ENCODE measurements at regions not wholly inside any gene's neighbourhood (a gene's known extent, or its start where the extent isn't known, plus 50 kb on each side); places are given as distances from the start of the nearest gene placed in this dataset.

- no peak for ATAC-seq
- H3K27ac Mint-ChIP-seq, result no peak overlapping the region
- H3K4me3 Mint-ChIP-seq, result no peak overlapping the region
- H3K27me3 Mint-ChIP-seq, result no peaks in the 10 kb centered on the region
- H3K4me1 Mint-ChIP-seq (ENCODE audit: low read depth in 2 of 2), result no peaks in the 10 kb centered on the region
- H3K36me3 Mint-ChIP-seq, result no peaks in the 10 kb centered on the region
- DNase-seq (ENCODE audit: low spot score), result no peak
- H3K9me3 Mint-ChIP-seq, result peaks cover 5% of the 10 kb centered on the region
Measured at GRCh38 chr2:17336458-17336857, 181.8 kb downstream of the RAD51AP2 start.

DNA sequence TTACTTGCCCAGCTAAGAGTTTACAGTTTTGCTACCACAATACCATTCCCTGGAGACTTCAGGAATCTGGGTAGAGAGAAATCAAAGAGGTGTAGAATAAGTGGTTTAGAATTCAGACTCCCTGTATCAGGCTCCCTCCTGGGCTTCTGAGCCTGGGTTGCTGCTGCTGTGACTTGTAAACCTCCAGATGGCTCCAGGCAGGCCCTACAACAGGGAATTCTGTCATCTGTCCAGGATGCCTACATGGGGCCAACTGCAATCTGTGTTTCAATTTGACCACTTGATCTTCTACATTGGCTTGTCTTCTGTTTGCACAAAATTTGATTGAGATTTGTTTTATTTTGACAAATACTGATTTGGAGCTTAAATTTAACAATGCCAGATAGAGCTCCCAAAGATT lies 183.9 kb downstream of the RAD51AP2 start:
- no peak overlapping the region for H3K4me3 Mint-ChIP-seq
- ATAC-seq, result no peak
- DNase-seq (ENCODE audit: low spot score), result no peak
- no peaks in the 10 kb centered on the region for H3K36me3 Mint-ChIP-seq
- H3K27me3 Mint-ChIP-seq, result no peaks in the 10 kb centered on the region
- H3K4me1 Mint-ChIP-seq (ENCODE audit: low read depth in 2 of 2), result no peaks in the 10 kb centered on the region
- H3K9me3 Mint-ChIP-seq, result peaks cover 5% of the 10 kb centered on the region
- H3K27ac Mint-ChIP-seq, result no peak overlapping the region

DNA sequence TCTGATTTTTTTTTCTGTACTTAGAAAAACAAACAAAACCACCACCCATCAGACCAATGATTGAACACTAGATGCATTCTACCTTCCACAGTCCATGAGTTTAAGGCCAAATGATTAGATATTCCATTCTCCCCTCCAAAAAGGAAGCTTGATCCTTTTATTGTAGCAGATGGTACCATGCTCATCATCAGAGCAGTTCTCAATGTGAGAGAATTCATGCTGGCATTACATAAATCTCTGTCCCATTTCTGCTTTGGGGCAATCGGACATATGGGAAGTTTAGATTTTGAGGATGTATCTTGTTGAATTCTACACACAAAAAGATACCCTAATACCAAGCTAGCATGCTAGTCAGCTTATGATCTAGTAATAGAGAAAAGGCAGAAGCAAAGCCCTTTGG lies 186.6 kb downstream of the RAD51AP2 start:
- no peaks in the 10 kb centered on the region for H3K27me3 Mint-ChIP-seq
- no peak for DNase-seq (ENCODE audit: low spot score)
- H3K9me3 Mint-ChIP-seq, result peaks cover 4% of the 10 kb centered on the region
- no peaks in the 10 kb centered on the region for H3K36me3 Mint-ChIP-seq
- no peak for ATAC-seq
- H3K4me3 Mint-ChIP-seq, result no peak overlapping the region
- H3K27ac Mint-ChIP-seq, result no peak overlapping the region
- H3K4me1 Mint-ChIP-seq (ENCODE audit: low read depth in 2 of 2), result no peaks in the 10 kb centered on the region

- peaks cover 8% of the 10 kb centered on the region for H3K9me3 Mint-ChIP-seq
- DNase-seq (ENCODE audit: low spot score) (no peak), ATAC-seq (no peak)
- no peak overlapping the region for H3K4me3 Mint-ChIP-seq
- no peaks in the 10 kb centered on the region for H3K36me3 Mint-ChIP-seq
- H3K4me1 Mint-ChIP-seq (ENCODE audit: low read depth in 2 of 2), result no peaks in the 10 kb centered on the region
- H3K27ac Mint-ChIP-seq, result no peak overlapping the region
- H3K27me3 Mint-ChIP-seq, result no peaks in the 10 kb centered on the region
Measured at GRCh38 chr2:17328161-17328560, 190.1 kb downstream of the RAD51AP2 start.

- no peak overlapping the region for H3K27ac Mint-ChIP-seq
- DNase-seq (ENCODE audit: low spot score) (no peak), ATAC-seq (no peak)
- H3K9me3 Mint-ChIP-seq, result peaks cover 8% of the 10 kb centered on the region
- H3K27me3 Mint-ChIP-seq, result no peaks in the 10 kb centered on the region
- no peaks in the 10 kb centered on the region for H3K4me1 Mint-ChIP-seq (ENCODE audit: low read depth in 2 of 2)
- H3K36me3 Mint-ChIP-seq, result no peaks in the 10 kb centered on the region
- no peak overlapping the region for H3K4me3 Mint-ChIP-seq
Measured at GRCh38 chr2:17327649-17328048, 190.6 kb downstream of the RAD51AP2 start.

GRCh38 chr2:17326717-17327116 lies 191.5 kb downstream of the RAD51AP2 start:
- DNase-seq (ENCODE audit: low spot score) (no peak), ATAC-seq (no peak)
- no peaks in the 10 kb centered on the region for H3K4me1 Mint-ChIP-seq (ENCODE audit: low read depth in 2 of 2)
- H3K9me3 Mint-ChIP-seq, result peaks cover 8% of the 10 kb centered on the region
- H3K27me3 Mint-ChIP-seq, result no peaks in the 10 kb centered on the region
- no peak overlapping the region for H3K4me3 Mint-ChIP-seq
- no peaks in the 10 kb centered on the region for H3K36me3 Mint-ChIP-seq
- no peak overlapping the region for H3K27ac Mint-ChIP-seq

DNA sequence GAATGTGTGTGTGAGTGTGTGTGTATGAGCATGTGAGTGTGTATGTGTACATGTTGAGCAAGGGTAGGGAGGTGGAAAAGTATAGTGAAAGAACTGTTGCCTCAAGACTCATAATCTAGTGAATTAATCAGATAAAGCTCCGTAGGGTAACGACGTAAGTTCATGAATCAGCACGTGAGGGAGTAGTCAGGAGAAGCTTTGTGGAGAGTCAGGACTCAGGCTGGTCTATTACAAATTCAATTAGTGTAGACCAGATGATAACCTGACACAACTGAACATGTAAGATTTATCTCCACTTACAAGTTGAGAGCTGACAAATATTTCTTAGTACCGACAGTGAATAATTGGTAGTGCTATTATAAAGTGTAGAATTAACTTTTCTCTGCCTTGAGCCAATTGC lies 194.5 kb downstream of the RAD51AP2 start:
- Mint-ChIP-seq H3K27me3 (no peaks in the 10 kb centered on the region), H3K4me1 (ENCODE audit: low read depth in 2 of 2) (no peaks in the 10 kb centered on the region), H3K4me3 (no peak overlapping the region), H3K9me3 (peaks cover 8% of the 10 kb centered on the region), H3K27ac (no peak overlapping the region), H3K36me3 (no peaks in the 10 kb centered on the region)
- ATAC-seq (no peak), DNase-seq (ENCODE audit: low spot score) (no peak)

GRCh38 chr2:17322461-17322860 lies 195.8 kb downstream of the RAD51AP2 start:
- H3K4me1 Mint-ChIP-seq (ENCODE audit: low read depth in 2 of 2), result no peaks in the 10 kb centered on the region
- no peaks in the 10 kb centered on the region for H3K36me3 Mint-ChIP-seq
- H3K27ac Mint-ChIP-seq, result no peak overlapping the region
- no peaks in the 10 kb centered on the region for H3K27me3 Mint-ChIP-seq
- H3K4me3 Mint-ChIP-seq, result no peak overlapping the region
- peaks cover 7% of the 10 kb centered on the region for H3K9me3 Mint-ChIP-seq
- ATAC-seq (no peak), DNase-seq (ENCODE audit: low spot score) (no peak)

- H3K4me1 Mint-ChIP-seq (ENCODE audit: low read depth in 2 of 2), result no peaks in the 10 kb centered on the region
- ATAC-seq (no peak), DNase-seq (ENCODE audit: low spot score) (no peak)
- H3K4me3 Mint-ChIP-seq, result no peak overlapping the region
- H3K27ac Mint-ChIP-seq, result no peak overlapping the region
- H3K27me3 Mint-ChIP-seq, result no peaks in the 10 kb centered on the region
- H3K9me3 Mint-ChIP-seq, result peaks cover 4% of the 10 kb centered on the region
- no peaks in the 10 kb centered on the region for H3K36me3 Mint-ChIP-seq
Measured at GRCh38 chr2:17319090-17319489, 199.2 kb downstream of the RAD51AP2 start.

DNA sequence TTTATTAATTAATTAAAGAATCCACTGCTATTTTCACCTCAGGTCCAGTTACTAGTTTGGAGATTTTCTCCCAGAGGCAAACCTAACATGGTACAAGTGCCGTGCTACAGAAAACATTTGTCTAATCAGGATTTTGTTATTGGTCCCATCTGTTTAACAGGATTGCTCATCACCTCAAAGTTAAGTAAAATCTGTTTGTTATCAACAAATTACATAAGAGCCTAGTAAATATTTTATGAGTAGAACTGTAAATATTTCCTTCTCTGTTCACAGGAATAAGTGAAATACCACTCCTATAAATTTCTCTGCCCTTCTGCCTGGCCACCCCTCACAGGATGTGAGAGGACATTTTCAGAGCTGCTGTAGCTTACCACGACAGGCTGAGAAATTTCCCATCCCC lies 200.2 kb downstream of the RAD51AP2 start:
- no peak for DNase-seq (ENCODE audit: low spot score)
- no peak overlapping the region for H3K4me3 Mint-ChIP-seq
- no peaks in the 10 kb centered on the region for H3K27me3 Mint-ChIP-seq
- no peaks in the 10 kb centered on the region for H3K4me1 Mint-ChIP-seq (ENCODE audit: low read depth in 2 of 2)
- no peaks in the 10 kb centered on the region for H3K36me3 Mint-ChIP-seq
- H3K27ac Mint-ChIP-seq, result no peak overlapping the region
- no peaks in the 10 kb centered on the region for H3K9me3 Mint-ChIP-seq
- ATAC-seq, result no peak

- Mint-ChIP-seq H3K27ac (no peak overlapping the region), H3K9me3 (no peaks in the 10 kb centered on the region), H3K27me3 (no peaks in the 10 kb centered on the region), H3K4me1 (ENCODE audit: low read depth in 2 of 2) (no peaks in the 10 kb centered on the region), H3K4me3 (no peak overlapping the region), H3K36me3 (no peaks in the 10 kb centered on the region)
- ATAC-seq, result no peak
- no peak for DNase-seq (ENCODE audit: low spot score)
Measured at GRCh38 chr2:17317439-17317976, 200.7 kb downstream of the RAD51AP2 start.

DNA sequence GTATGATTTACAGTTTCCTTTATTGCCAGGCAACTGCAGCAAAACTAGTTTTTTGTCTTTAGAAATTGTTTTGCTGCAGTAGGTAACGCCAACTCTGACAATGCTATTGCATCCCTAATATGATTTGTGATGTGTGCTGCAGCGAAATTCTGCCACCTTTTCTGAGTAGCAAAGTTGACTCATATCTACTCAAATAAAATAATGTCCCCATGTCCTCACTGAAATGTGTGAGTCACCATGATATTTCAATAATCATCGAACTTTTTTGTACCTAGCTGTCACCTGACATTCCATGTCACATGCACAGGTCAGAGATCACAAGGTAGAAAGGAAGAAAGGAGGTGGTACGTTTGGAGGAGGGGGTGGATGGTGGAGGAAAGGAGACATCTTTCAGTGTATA lies 205.0 kb downstream of the RAD51AP2 start:
- no peak overlapping the region for H3K27ac Mint-ChIP-seq
- H3K4me3 Mint-ChIP-seq, result no peak overlapping the region
- H3K27me3 Mint-ChIP-seq, result no peaks in the 10 kb centered on the region
- ATAC-seq, result no peak
- no peak for DNase-seq (ENCODE audit: low spot score)
- no peaks in the 10 kb centered on the region for H3K4me1 Mint-ChIP-seq (ENCODE audit: low read depth in 2 of 2)
- no peaks in the 10 kb centered on the region for H3K9me3 Mint-ChIP-seq
- no peaks in the 10 kb centered on the region for H3K36me3 Mint-ChIP-seq

- DNase-seq (ENCODE audit: low spot score) (no peak), ATAC-seq (no peak)
- Mint-ChIP-seq H3K4me3 (no peak overlapping the region), H3K36me3 (no peaks in the 10 kb centered on the region), H3K9me3 (no peaks in the 10 kb centered on the region), H3K4me1 (ENCODE audit: low read depth in 2 of 2) (no peaks in the 10 kb centered on the region), H3K27ac (no peak overlapping the region), H3K27me3 (no peaks in the 10 kb centered on the region)
Measured at GRCh38 chr2:17311771-17312511, 206.3 kb downstream of the RAD51AP2 start.

DNA sequence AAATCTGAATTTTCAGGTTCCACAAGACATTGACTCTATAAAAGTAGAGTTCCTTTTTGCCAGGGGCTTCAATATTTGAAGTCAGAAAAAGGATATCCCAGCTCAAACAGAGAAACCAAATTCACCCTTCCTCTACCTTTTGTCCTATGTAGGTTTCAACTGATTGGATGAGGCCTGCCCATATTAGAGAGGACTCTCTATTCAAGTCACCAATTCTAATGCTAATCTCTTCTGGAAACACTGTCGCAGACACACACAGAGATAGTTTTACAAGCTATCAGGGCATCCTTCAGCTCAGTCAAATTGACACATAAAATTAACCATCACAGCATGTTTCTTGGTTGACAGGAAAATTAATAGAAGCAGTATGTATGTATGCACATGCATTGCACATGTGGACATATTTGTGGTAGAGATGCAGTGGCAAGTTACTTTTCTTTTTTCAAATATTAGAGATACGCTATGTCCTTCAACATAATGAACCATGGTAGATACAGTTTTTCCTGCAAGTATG lies 207.1 kb downstream of the RAD51AP2 start:
- Mint-ChIP-seq H3K4me3 (no peak overlapping the region), H3K27me3 (no peaks in the 10 kb centered on the region), H3K27ac (no peak overlapping the region), H3K4me1 (ENCODE audit: low read depth in 2 of 2) (no peaks in the 10 kb centered on the region), H3K9me3 (peaks cover 2% of the 10 kb centered on the region), H3K36me3 (no peaks in the 10 kb centered on the region)
- DNase-seq (ENCODE audit: low spot score), result no peak
- ATAC-seq, result no peak
